Neural progenitor cell (in vitro differentiated cells): ENCODE measurements at regions not wholly inside any gene's neighbourhood (a gene's known extent, or its start where the extent isn't known, plus 50 kb on each side); places are given as distances from the start of the nearest gene placed in this dataset.

ENCODE experiments used
- EZH2 ChIP-seq: fragments of 200-600 bp; sonication (generic); IDR thresholded peaks from 2 replicates; pipeline ENCODE4 v1.6.1; 2017; ENCODE audit warnings: antibody characterized with exemption, mild to moderate bottlenecking, moderate library complexity
- EZH2phosphoT487 ChIP-seq: fragments of 200-600 bp; sonication (generic); IDR thresholded peaks from 2 replicates; pipeline ENCODE4 v1.6.1; 2017; ENCODE audit warnings: antibody characterized with exemption
- TF ChIP-seq, protein P1 (sequence below): fragments of 200-600 bp; sonication (generic); IDR thresholded peaks from 2 replicates; pipeline ENCODE4 v1.5.1; 2017; ENCODE audit warnings: antibody characterized with exemption, mild to moderate bottlenecking

DNA sequence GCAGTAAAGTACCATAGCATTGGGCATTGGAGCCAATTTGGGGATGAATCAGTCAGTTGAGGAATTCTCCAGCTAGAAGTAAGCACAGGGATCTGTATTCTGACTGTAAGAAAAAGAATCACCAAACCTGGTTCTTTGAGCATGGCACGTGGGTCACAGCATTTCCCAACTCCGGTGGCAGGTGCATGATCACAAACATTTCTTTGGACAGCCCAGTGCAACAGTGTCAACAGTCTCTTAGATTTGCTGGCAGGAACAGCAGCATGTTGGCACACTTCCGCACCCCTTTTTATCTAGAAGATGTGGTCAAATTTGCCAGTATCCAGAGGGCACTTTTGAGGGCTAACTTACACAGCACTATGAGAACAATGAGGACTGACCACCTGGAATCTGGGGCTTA is 437.5 kb upstream of the GHITM start:
- TF ChIP-seq, protein P1, sequence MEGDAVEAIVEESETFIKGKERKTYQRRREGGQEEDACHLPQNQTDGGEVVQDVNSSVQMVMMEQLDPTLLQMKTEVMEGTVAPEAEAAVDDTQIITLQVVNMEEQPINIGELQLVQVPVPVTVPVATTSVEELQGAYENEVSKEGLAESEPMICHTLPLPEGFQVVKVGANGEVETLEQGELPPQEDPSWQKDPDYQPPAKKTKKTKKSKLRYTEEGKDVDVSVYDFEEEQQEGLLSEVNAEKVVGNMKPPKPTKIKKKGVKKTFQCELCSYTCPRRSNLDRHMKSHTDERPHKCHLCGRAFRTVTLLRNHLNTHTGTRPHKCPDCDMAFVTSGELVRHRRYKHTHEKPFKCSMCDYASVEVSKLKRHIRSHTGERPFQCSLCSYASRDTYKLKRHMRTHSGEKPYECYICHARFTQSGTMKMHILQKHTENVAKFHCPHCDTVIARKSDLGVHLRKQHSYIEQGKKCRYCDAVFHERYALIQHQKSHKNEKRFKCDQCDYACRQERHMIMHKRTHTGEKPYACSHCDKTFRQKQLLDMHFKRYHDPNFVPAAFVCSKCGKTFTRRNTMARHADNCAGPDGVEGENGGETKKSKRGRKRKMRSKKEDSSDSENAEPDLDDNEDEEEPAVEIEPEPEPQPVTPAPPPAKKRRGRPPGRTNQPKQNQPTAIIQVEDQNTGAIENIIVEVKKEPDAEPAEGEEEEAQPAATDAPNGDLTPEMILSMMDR, result no peak
- no peak for TF ChIP-seq EZH2phosphoT487
- TF ChIP-seq EZH2, result no peak
